Naive thymus-derived CD4-positive, alpha-beta T cell (primary cell): ENCODE measurements at regions not wholly inside any gene's neighbourhood (a gene's known extent, or its start where the extent isn't known, plus 50 kb on each side); places are given as distances from the start of the nearest gene placed in this dataset.

Experiments used
- ATAC-seq: fragments of 150-1000 bp; cut with Tn5 transposase; 2 replicates; pipeline ENCODE4 v1.10.0; 2021; ENCODE audit warnings: mild to moderate bottlenecking, moderate library complexity
- CTCF ChIA-PET: fragments of 350-600 bp; sonication (Branson Sonifier 250); formaldehyde crosslinking; loops from one replicate; lab custom pipeline; 2021; ENCODE audit warnings: antibody characterized with exemption; lab: Charles Lee
- POLR2A ChIA-PET: fragments of 350-600 bp; sonication (Branson Sonifier 250); formaldehyde crosslinking; loops from one replicate; lab custom pipeline; 2021; ENCODE audit warnings: antibody characterized with exemption, inconsistent platforms; lab: Charles Lee
- DNase-seq, 9 donors: peaks; one replicate each; pipeline versions ENCODE4 v3.0.0 to v3.0.0-alpha.2; 2020 to 2022; ENCODE audit warnings: mixed read lengths in 1 of 9
- H3K27ac ChIP-seq: one replicate; pipeline ENCODE4 v1.7.0; 2013; ENCODE audit warnings: mild to moderate bottlenecking, low read depth, low read length, moderate library complexity
- H3K27me3 ChIP-seq, 2 donors: one replicate each; pipeline ENCODE4 v1.7.0; 2013; ENCODE audit warnings: low read length in 2 of 2, mild to moderate bottlenecking in 2 of 2, moderate library complexity in 2 of 2; ENCODE audit not compliant: control insufficient read depth in 2 of 2, insufficient read depth in 2 of 2
- H3K36me3 ChIP-seq, 3 experiments: 1 replicate in 2 of 3; 2 replicates in 1 of 3; pipeline ENCODE4 v1.7.0; 2013; ENCODE audit warnings: low read length in 3 of 3, mild to moderate bottlenecking in 3 of 3, moderate library complexity in 1 of 3; ENCODE audit not compliant: insufficient read depth in 3 of 3, control insufficient read depth in 2 of 3
- H3K4me1 ChIP-seq, 2 donors: one replicate each; pipeline ENCODE4 v1.7.0; 2013; ENCODE audit warnings: low read length in 2 of 2, mild to moderate bottlenecking in 2 of 2, moderate library complexity in 1 of 2; ENCODE audit not compliant: control insufficient read depth in 2 of 2, insufficient read depth in 2 of 2
- H3K4me3 ChIP-seq: 2 replicates; pipeline ENCODE4 v1.7.0; 2013; ENCODE audit warnings: mild to moderate bottlenecking, low read length
- H3K9me3 ChIP-seq, 3 experiments: 1 replicate in 2 of 3; 2 replicates in 1 of 3; pipeline ENCODE4 v1.7.0; 2013; ENCODE audit warnings: low read length in 3 of 3; ENCODE audit not compliant: control insufficient read depth in 2 of 3
- H3K27ac Mint-ChIP-seq, 9 donors: one replicate each; pipeline ENCODE4 v1.8.0; 2020 to 2022; ENCODE audit warnings: mixed read lengths in 9 of 9, mild to moderate bottlenecking in 8 of 9, moderate library complexity in 5 of 9, inconsistent platforms in 2 of 9
- H3K27me3 Mint-ChIP-seq, 5 donors: one replicate each; pipeline ENCODE4 v1.8.0; 2021 to 2022; ENCODE audit warnings: mixed read lengths in 5 of 5, mild to moderate bottlenecking in 1 of 5
- H3K36me3 Mint-ChIP-seq, 5 donors: one replicate each; pipeline ENCODE4 v1.8.0; 2020 to 2022; ENCODE audit warnings: mixed read lengths in 5 of 5, mild to moderate bottlenecking in 3 of 5, inconsistent platforms in 1 of 5
- H3K4me1 Mint-ChIP-seq, 7 donors: one replicate each; pipeline ENCODE4 v1.8.0; 2020 to 2022; ENCODE audit warnings: mixed read lengths in 7 of 7, mild to moderate bottlenecking in 3 of 7, inconsistent platforms in 1 of 7
- H3K4me3 Mint-ChIP-seq, 10 donors: one replicate each; pipeline ENCODE4 v1.8.0; 2020 to 2022; ENCODE audit warnings: mild to moderate bottlenecking in 10 of 10, mixed read lengths in 10 of 10, moderate library complexity in 6 of 10, inconsistent platforms in 2 of 10
- H3K9me3 Mint-ChIP-seq, 11 donors: one replicate each; pipeline ENCODE4 v1.8.0; 2020 to 2022; ENCODE audit warnings: mixed read lengths in 11 of 11, mild to moderate bottlenecking in 4 of 11, inconsistent platforms in 1 of 11, moderate library complexity in 1 of 11
- intact Hi-C, 2 donors: fragments of 100-400 bp; cut with micrococcal nuclease; formaldehyde crosslinking; loops; one replicate each; pipeline ENCODE4 v1.15.1; 2023

GRCh38 chr20:10954137-10954840 is 280.5 kb upstream of the JAG1 start:
- Histone ChIP-seq H3K4me1 (no peaks in the 10 kb centered on the region), H3K27me3 (no peaks in the 10 kb centered on the region), H3K4me3 (no peak overlapping the region), H3K27ac (no peak overlapping the region), H3K36me3 (no peaks in the 10 kb centered on the region), H3K9me3 (no peaks in the 10 kb centered on the region)
- no peaks in the 10 kb centered on the region for H3K4me1 Mint-ChIP-seq
- intact Hi-C loops, result no loop called here
- H3K9me3 Mint-ChIP-seq, result peaks cover 0 to 6% (median 0%) of the 10 kb centered on the region in 11 donors
- H3K4me3 Mint-ChIP-seq, result no peak overlapping the region
- H3K27me3 Mint-ChIP-seq, result peaks cover 0 to 4% (median 0%) of the 10 kb centered on the region in 5 donors
- CTCF ChIA-PET, result no interaction called here
- H3K27ac Mint-ChIP-seq, result no peak overlapping the region
- POLR2A ChIA-PET, result no interaction called here
- ATAC-seq (no peak), DNase-seq (no peak)
- no peaks in the 10 kb centered on the region for H3K36me3 Mint-ChIP-seq

- no peak for ATAC-seq
- DNase-seq, result no peak
- intact Hi-C loops, result no loop called here
- no peak overlapping the region for H3K4me3 ChIP-seq
- ChIA-PET CTCF (no interaction called here), POLR2A (no interaction called here)
- H3K36me3 ChIP-seq, result no peaks in the 10 kb centered on the region
- peaks cover 0 to 4% (median 0%) of the 10 kb centered on the region in 5 donors for H3K27me3 Mint-ChIP-seq
- no peaks in the 10 kb centered on the region for H3K27me3 ChIP-seq
- H3K4me1 ChIP-seq, result no peaks in the 10 kb centered on the region
- no peaks in the 10 kb centered on the region for H3K4me1 Mint-ChIP-seq
- H3K36me3 Mint-ChIP-seq, result no peaks in the 10 kb centered on the region
- H3K27ac ChIP-seq, result no peak overlapping the region
- H3K9me3 Mint-ChIP-seq, result peaks cover 0 to 6% (median 0%) of the 10 kb centered on the region in 11 donors
- no peak overlapping the region for H3K4me3 Mint-ChIP-seq
- H3K27ac Mint-ChIP-seq, result no peak overlapping the region
- no peaks in the 10 kb centered on the region for H3K9me3 ChIP-seq
Measured at GRCh38 chr20:10954908-10955580, 281.2 kb upstream of the JAG1 start.

DNA sequence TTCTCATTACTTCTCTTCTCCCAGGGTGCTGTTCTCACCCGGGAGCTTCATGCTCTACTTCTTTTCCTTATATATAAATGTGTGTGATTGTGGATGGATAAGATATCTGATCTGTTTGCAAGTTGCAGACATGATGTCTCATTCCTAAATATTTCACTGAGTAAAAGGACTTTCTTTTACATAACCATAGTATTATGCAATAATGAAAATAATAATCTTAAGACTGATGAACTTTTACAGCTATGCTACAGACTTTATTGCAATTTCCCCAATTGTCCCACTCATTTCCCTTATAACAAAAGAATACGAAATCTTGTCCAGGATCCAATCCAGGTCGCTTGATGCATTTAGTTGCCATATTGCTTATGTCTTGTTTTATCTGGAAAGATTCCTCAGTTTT is 284.5 kb upstream of the JAG1 start:
- intact Hi-C loops, result no loop called here
- Histone ChIP-seq H3K4me3 (no peak overlapping the region), H3K36me3 (no peaks in the 10 kb centered on the region), H3K27me3 (no peaks in the 10 kb centered on the region), H3K27ac (no peak overlapping the region), H3K4me1 (no peaks in the 10 kb centered on the region), H3K9me3 (no peaks in the 10 kb centered on the region)
- ChIA-PET POLR2A (no interaction called here), CTCF (no interaction called here)
- Mint-ChIP-seq H3K36me3 (no peaks in the 10 kb centered on the region), H3K9me3 (peaks cover 0 to 5% (median 1%) of the 10 kb centered on the region in 11 donors), H3K27ac (no peak overlapping the region), H3K4me1 (no peaks in the 10 kb centered on the region), H3K27me3 (peaks cover 0 to 4% (median 0%) of the 10 kb centered on the region in 5 donors), H3K4me3 (no peak overlapping the region)
- DNase-seq, result no peak
- no peak for ATAC-seq

DNA sequence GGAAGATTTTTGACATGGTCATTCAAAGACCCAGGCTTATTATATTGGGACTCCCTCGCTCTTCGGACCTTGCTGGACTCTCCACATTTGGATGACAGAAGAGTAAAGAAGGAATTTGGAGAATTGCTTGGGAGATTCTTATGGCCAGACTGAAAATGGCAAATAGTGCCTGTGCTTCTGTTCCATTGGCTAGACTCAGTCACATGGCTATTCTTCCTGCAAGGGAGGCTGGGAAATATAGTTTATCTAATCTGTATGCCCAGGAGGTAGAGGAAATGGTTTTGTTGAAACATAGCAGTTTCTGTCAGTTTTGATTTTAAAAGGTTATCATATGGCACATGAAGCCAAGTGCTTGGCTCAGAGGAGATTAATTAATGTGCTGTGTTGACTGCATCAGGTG is 286.6 kb upstream of the JAG1 start:
- Histone ChIP-seq H3K36me3 (no peaks in the 10 kb centered on the region), H3K27me3 (no peaks in the 10 kb centered on the region), H3K9me3 (no peaks in the 10 kb centered on the region), H3K4me3 (no peak overlapping the region), H3K4me1 (no peaks in the 10 kb centered on the region), H3K27ac (no peak overlapping the region)
- H3K4me3 Mint-ChIP-seq, result no peak overlapping the region
- H3K4me1 Mint-ChIP-seq, result no peaks in the 10 kb centered on the region
- ATAC-seq, result no peak
- no peak for DNase-seq
- POLR2A ChIA-PET, result no interaction called here
- H3K27ac Mint-ChIP-seq, result no peak overlapping the region
- peaks cover 0 to 8% (median 0%) of the 10 kb centered on the region in 5 donors for H3K27me3 Mint-ChIP-seq
- no peaks in the 10 kb centered on the region for H3K36me3 Mint-ChIP-seq
- CTCF ChIA-PET, result no interaction called here
- H3K9me3 Mint-ChIP-seq, result peaks cover 0 to 7% (median 2%) of the 10 kb centered on the region in 11 donors
- intact Hi-C loops, result no loop called here

DNA sequence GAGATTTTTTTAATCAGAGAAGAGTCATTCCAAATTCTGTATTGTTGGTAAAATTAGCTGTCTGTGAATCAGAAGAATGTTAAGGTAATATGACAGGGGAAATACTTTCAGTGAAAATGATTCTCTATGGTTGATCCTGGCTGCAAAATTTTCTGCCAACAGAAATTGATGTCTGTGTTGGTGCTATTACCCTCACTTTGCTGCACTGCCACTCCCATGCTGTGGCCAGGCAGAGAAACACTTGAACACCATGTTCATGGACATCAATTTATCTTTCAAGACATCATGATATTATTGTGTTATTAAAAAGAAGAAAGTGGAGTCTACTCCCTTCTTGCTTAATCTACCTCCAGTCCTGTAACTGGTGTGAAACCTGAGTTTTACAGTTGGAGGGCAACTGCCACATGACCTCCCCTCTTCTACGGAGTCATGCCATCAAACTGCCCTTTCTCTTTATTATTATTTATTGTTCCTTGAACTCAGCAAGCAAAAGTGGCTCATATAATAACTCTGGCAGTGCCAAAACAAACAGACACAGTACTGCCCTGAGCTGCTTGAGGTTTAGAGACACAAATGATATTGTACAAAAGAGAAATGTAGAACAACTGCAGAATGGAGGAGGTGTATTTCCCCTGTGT is 288.0 kb upstream of the JAG1 start:
- ATAC-seq, result no peak
- H3K27ac ChIP-seq, result no peak overlapping the region
- no peak overlapping the region for H3K4me3 ChIP-seq
- ChIA-PET POLR2A (no interaction called here), CTCF (no interaction called here)
- no peaks in the 10 kb centered on the region for H3K27me3 ChIP-seq
- H3K4me1 ChIP-seq, result no peaks in the 10 kb centered on the region
- H3K36me3 ChIP-seq, result no peaks in the 10 kb centered on the region
- peaks cover 0 to 8% (median 0%) of the 10 kb centered on the region in 5 donors for H3K27me3 Mint-ChIP-seq
- no peaks in the 10 kb centered on the region for H3K36me3 Mint-ChIP-seq
- H3K4me1 Mint-ChIP-seq, result no peaks in the 10 kb centered on the region
- H3K9me3 ChIP-seq, result no peaks in the 10 kb centered on the region
- intact Hi-C loops, result no loop called here
- no peak for DNase-seq
- H3K9me3 Mint-ChIP-seq, result peaks cover 0 to 11% (median 3%) of the 10 kb centered on the region in 11 donors
- H3K27ac Mint-ChIP-seq, result no peak overlapping the region
- H3K4me3 Mint-ChIP-seq, result no peak overlapping the region

GRCh38 chr20:10962937-10963336 is 289.1 kb upstream of the JAG1 start:
- Mint-ChIP-seq H3K9me3 (peaks cover 0 to 11% (median 3%) of the 10 kb centered on the region in 11 donors), H3K36me3 (no peaks in the 10 kb centered on the region), H3K4me3 (no peak overlapping the region), H3K27me3 (peaks cover 0 to 8% (median 0%) of the 10 kb centered on the region in 5 donors), H3K27ac (no peak overlapping the region), H3K4me1 (no peaks in the 10 kb centered on the region)
- Histone ChIP-seq H3K27ac (no peak overlapping the region), H3K27me3 (no peaks in the 10 kb centered on the region), H3K4me3 (no peak overlapping the region), H3K4me1 (no peaks in the 10 kb centered on the region), H3K9me3 (no peaks in the 10 kb centered on the region), H3K36me3 (no peaks in the 10 kb centered on the region)
- ChIA-PET CTCF (no interaction called here), POLR2A (no interaction called here)
- ATAC-seq, result no peak
- intact Hi-C loops, result no loop called here
- DNase-seq, result no peak
